HCT116 (cell line): ENCODE measurements at regions not wholly inside any gene's neighbourhood (a gene's known extent, or its start where the extent isn't known, plus 50 kb on each side); places are given as distances from the start of the nearest gene placed in this dataset.
"Not testable (repeated sequence)": the region's sequence is repeated elsewhere in the genome, so short reads cannot be mapped to it uniquely, and the experiment has no call there.

ENCODE experiments used
- ATAC-seq: fragments of 200-7000 bp; cut with Tn5 transposase; 2 replicates; pipeline ENCODE4 v1.9.1; 2020; ENCODE audit warnings: mild to moderate bottlenecking, moderate library complexity
- BruUV-seq: library from RNA; stranded (reverse); fragments of 400-500 nt; replicated peaks from 2 replicates; lab custom pipeline; 2021; lab: Mats Ljungman, UMichigan
- CTCF ChIA-PET: fragments of 300-600 bp; sonication (Branson Sonifier 250); formaldehyde crosslinking; loops from one replicate; lab custom pipeline; 2021; ENCODE audit warnings: antibody characterized with exemption; lab: Charles Lee
- POLR2A ChIA-PET: fragments of 300-600, 350-600 bp; sonication (Branson Sonifier 250); formaldehyde crosslinking; loops from one replicate; lab custom pipeline; 2021; ENCODE audit warnings: antibody characterized with exemption; lab: Charles Lee
- RAD21 ChIA-PET, 2 experiments: fragments of 300-600 bp; sonication (Branson Sonifier 250); formaldehyde crosslinking; loops; one replicate each; lab custom pipeline; 2023; ENCODE audit warnings: low total read pairs in 2 of 2; ENCODE audit not compliant: uncharacterized antibody in 2 of 2, unreplicated experiment in 2 of 2, low non-redundant PET in 1 of 2; lab: Charles Lee
- DNase-seq: peaks from one replicate; pipeline ENCODE4 v3.0.0-alpha.2; 2010; ENCODE audit warnings: low read depth, low spot score
- H2AFZ ChIP-seq: fragments of 200-600 bp; shearing (Covaris generic), sonication (generic); 2 replicates; pipeline ENCODE4 v1.6.1; 2017; ENCODE audit warnings: low read depth, mixed run types, mixed read lengths, antibody characterized with exemption, low read length; ENCODE audit not compliant: poor library complexity, severe bottlenecking
- H3K27ac ChIP-seq: 2 replicates; pipeline ENCODE4 v1.5.1; 2012; ENCODE audit warnings: low read depth, low read length
- H3K27me3 ChIP-seq: fragments of 200-600 bp; sonication (generic); 2 replicates; pipeline ENCODE4 v1.6.1; 2016; ENCODE audit warnings: mixed run types, low read length, mixed read lengths; ENCODE audit not compliant: insufficient read depth
- H3K36me3 ChIP-seq, 2 experiments: fragments of 200-500 bp in 1 of 2; fragments of 200-600 bp in 1 of 2; sonication (Bioruptor generic) in 1 of 2; sonication (generic) in 1 of 2; 2 replicates each; pipeline versions ENCODE4 v1.5.1 to v1.6.1; 2014 to 2016; ENCODE audit warnings: low read length in 2 of 2, inconsistent platforms in 1 of 2, mixed read lengths in 1 of 2, mixed run types in 1 of 2; ENCODE audit not compliant: insufficient read depth in 2 of 2, control insufficient read depth in 1 of 2
- H3K4me1 ChIP-seq, 2 experiments: fragments of 200-600 bp in 1 of 2; sonication (generic) in 1 of 2; 2 replicates each; pipeline versions ENCODE4 v1.5.1 to v1.6.1; 2012 to 2017; ENCODE audit warnings: low read length in 2 of 2, inconsistent platforms in 1 of 2, mild to moderate bottlenecking in 1 of 2, mixed read lengths in 1 of 2, mixed run types in 1 of 2, moderate library complexity in 1 of 2; ENCODE audit not compliant: insufficient read depth in 2 of 2, control insufficient read depth in 1 of 2
- H3K4me2 ChIP-seq: fragments of 200-600 bp; sonication (generic); 2 replicates; pipeline ENCODE4 v1.6.1; 2017; ENCODE audit warnings: mixed run types, low read length, mixed read lengths
- H3K4me3 ChIP-seq, 2 experiments: fragments of 200-600 bp in 1 of 2; sonication (generic) in 1 of 2; replicated peaks in 1 of 2; 2 replicates each; pipeline ENCODE4 v1.5.1; 2011 to 2016; ENCODE audit warnings: low read length in 2 of 2, control low read depth in 1 of 2, low read depth in 1 of 2, mild to moderate bottlenecking in 1 of 2, mixed read lengths in 1 of 2, mixed run types in 1 of 2
- H3K79me2 ChIP-seq: fragments of 200-600 bp; sonication (generic); 2 replicates; pipeline ENCODE4 v1.6.1; 2017; ENCODE audit warnings: mild to moderate bottlenecking, mixed run types, low read length, moderate library complexity, mixed read lengths; ENCODE audit not compliant: insufficient read depth
- H3K9ac ChIP-seq: fragments of 200-600 bp; sonication (generic); 2 replicates; pipeline ENCODE4 v1.6.1; 2016; ENCODE audit warnings: low read length, mixed read lengths
- H3K9me2 ChIP-seq: fragments of 200-600 bp; sonication (generic), shearing (Covaris generic); 2 replicates; pipeline ENCODE4 v1.6.1; 2017; ENCODE audit warnings: mixed run types, mild to moderate bottlenecking, moderate library complexity; ENCODE audit not compliant: insufficient read depth
- H3K9me3 ChIP-seq, 2 experiments: fragments of 200-500 bp in 1 of 2; fragments of 200-600 bp in 1 of 2; sonication (Bioruptor generic) in 1 of 2; sonication (generic) in 1 of 2; 2 replicates each; pipeline ENCODE4 v1.6.1; 2014 to 2017; ENCODE audit warnings: low read length in 2 of 2, mixed read lengths in 2 of 2, inconsistent platforms in 1 of 2, low read depth in 1 of 2, mild to moderate bottlenecking in 1 of 2, mixed run types in 1 of 2, moderate library complexity in 1 of 2; ENCODE audit not compliant: control insufficient read depth in 1 of 2, insufficient read depth in 1 of 2
- H4K20me1 ChIP-seq: fragments of 200-600 bp; sonication (generic), shearing (Covaris generic); 2 replicates; pipeline ENCODE4 v1.6.1; 2017; ENCODE audit warnings: mixed run types, mild to moderate bottlenecking, moderate library complexity; ENCODE audit not compliant: insufficient read depth
- intact Hi-C: fragments of 100-400 bp; cut with micrococcal nuclease; formaldehyde crosslinking; loops from 2 replicates; pipeline ENCODE4 v1.10.0; 2022

- ATAC-seq, intact Hi-C loops, H3K79me2 ChIP-seq, H3K27me3 ChIP-seq, CTCF ChIA-PET, H2AFZ ChIP-seq, H3K27ac ChIP-seq, BruUV-seq, H4K20me1 ChIP-seq, POLR2A ChIA-PET, H3K4me1 ChIP-seq, DNase-seq, H3K9ac ChIP-seq, H3K4me2 ChIP-seq, H3K36me3 ChIP-seq, H3K9me2 ChIP-seq, H3K4me3 ChIP-seq, RAD21 ChIA-PET, H3K9me3 ChIP-seq: not testable (repeated sequence)
These were observed 50.7 kb downstream of the PPIAL4D start for GRCh38 chr1:145191272-145191675.

GRCh38 chr1:145189543-145190030, 52.4 kb downstream of the PPIAL4D start:
- H3K9ac ChIP-seq, H3K9me2 ChIP-seq, H3K4me3 ChIP-seq, CTCF ChIA-PET, H3K27ac ChIP-seq, DNase-seq, intact Hi-C loops, H3K27me3 ChIP-seq, H3K4me2 ChIP-seq, POLR2A ChIA-PET, H3K4me1 ChIP-seq, H2AFZ ChIP-seq, RAD21 ChIA-PET, H4K20me1 ChIP-seq, H3K36me3 ChIP-seq, BruUV-seq, ATAC-seq, H3K79me2 ChIP-seq, H3K9me3 ChIP-seq: not testable (repeated sequence)

GRCh38 chr1:145188869-145189542, 53.0 kb downstream of the PPIAL4D start:
- H3K27me3 ChIP-seq, intact Hi-C loops, H3K4me1 ChIP-seq, BruUV-seq, DNase-seq, RAD21 ChIA-PET, H3K9me3 ChIP-seq, H3K4me2 ChIP-seq, POLR2A ChIA-PET, H4K20me1 ChIP-seq, H3K27ac ChIP-seq, ATAC-seq, H2AFZ ChIP-seq, H3K9ac ChIP-seq, H3K79me2 ChIP-seq, CTCF ChIA-PET, H3K9me2 ChIP-seq, H3K4me3 ChIP-seq, H3K36me3 ChIP-seq: not testable (repeated sequence)
